ENCODE measurements at regions not wholly inside any gene's neighbourhood (a gene's known extent, or its start where the extent isn't known, plus 50 kb on each side); places are given as distances from the start of the nearest gene placed in this dataset.

- Histone ChIP-seq H3K9me3 (no peaks in the 10 kb centered on the region), H3K27me3 (no peaks in the 10 kb centered on the region), H3K4me3 (no peak overlapping the region), H3K4me1 (no peaks in the 10 kb centered on the region), H3K27ac (no peak overlapping the region), H3K36me3 (no peaks in the 10 kb centered on the region)
- DNase-seq (ENCODE audit: low spot score in 2 of 2): no peak
- no peak for TF ChIP-seq EP300 (IDR thresholded peaks at IDR 0.05)
- TF ChIP-seq POLR2AphosphoS5 (IDR thresholded peaks at IDR 0.05): no peak
- TF ChIP-seq CTCF (IDR thresholded peaks at IDR 0.05): no peak
- no peak for TF ChIP-seq POLR2A (IDR thresholded peaks at IDR 0.05)
- WGBS: 95% methylated on average over 1 of the region's 1 CpG
These were observed 131.2 kb upstream of the CYP1B1 start for GRCh38 chr2:38207168-38207567.

GRCh38 chr2:38203446-38203810 lies 127.5 kb upstream of the CYP1B1 start:
- H3K36me3 ChIP-seq: no peaks in the 10 kb centered on the region
- 86% methylated on average over 9 of the region's 9 CpGs for WGBS
- H3K27ac ChIP-seq: no peak overlapping the region
- H3K4me1 ChIP-seq: no peaks in the 10 kb centered on the region
- H3K4me3 ChIP-seq: no peak overlapping the region
- DNase-seq (ENCODE audit: low spot score in 2 of 2): no peak
- H3K9me3 ChIP-seq: no peaks in the 10 kb centered on the region
- no peaks in the 10 kb centered on the region for H3K27me3 ChIP-seq
- no peak for TF ChIP-seq EP300 (IDR thresholded peaks at IDR 0.05)
- no peak for TF ChIP-seq CTCF (IDR thresholded peaks at IDR 0.05)
- no peak for TF ChIP-seq POLR2A (IDR thresholded peaks at IDR 0.05)
- TF ChIP-seq POLR2AphosphoS5 (IDR thresholded peaks at IDR 0.05): no peak

GRCh38 chr2:38202713-38203445 lies 126.9 kb upstream of the CYP1B1 start:
- WGBS: 93% methylated on average over 14 of the region's 14 CpGs
- TF ChIP-seq POLR2AphosphoS5 (IDR thresholded peaks at IDR 0.05) (no peak), POLR2A (IDR thresholded peaks at IDR 0.05) (no peak), EP300 (IDR thresholded peaks at IDR 0.05) (no peak), CTCF (IDR thresholded peaks at IDR 0.05) (no peak)
- H3K4me3 ChIP-seq: no peak overlapping the region

GRCh38 chr2:38201784-38202183 lies 125.8 kb upstream of the CYP1B1 start:
- no peak for DNase-seq (ENCODE audit: low spot score in 2 of 2)
- no peak overlapping the region for H3K27ac ChIP-seq
- H3K4me1 ChIP-seq: no peaks in the 10 kb centered on the region
- TF ChIP-seq POLR2AphosphoS5 (IDR thresholded peaks at IDR 0.05): no peak
- no peak for TF ChIP-seq POLR2A (IDR thresholded peaks at IDR 0.05)
- no peak for TF ChIP-seq CTCF (IDR thresholded peaks at IDR 0.05)
- TF ChIP-seq EP300 (IDR thresholded peaks at IDR 0.05): no peak
- no peaks in the 10 kb centered on the region for H3K27me3 ChIP-seq
- H3K4me3 ChIP-seq: no peak overlapping the region
- H3K36me3 ChIP-seq: no peaks in the 10 kb centered on the region
- no peaks in the 10 kb centered on the region for H3K9me3 ChIP-seq

More at GRCh38 chr2:38202713-38203445, 126.9 kb upstream of the CYP1B1 start:
- Histone ChIP-seq H3K36me3 (no peaks in the 10 kb centered on the region), H3K27me3 (no peaks in the 10 kb centered on the region), H3K27ac (no peak overlapping the region), H3K9me3 (no peaks in the 10 kb centered on the region), H3K4me1 (no peaks in the 10 kb centered on the region)
- DNase-seq (ENCODE audit: low spot score in 2 of 2): no peak

GRCh38 chr2:38200598-38200997 lies 124.6 kb upstream of the CYP1B1 start:
- H3K4me3 ChIP-seq: no peak overlapping the region
- no peaks in the 10 kb centered on the region for H3K36me3 ChIP-seq
- no peaks in the 10 kb centered on the region for H3K9me3 ChIP-seq
- no peak for DNase-seq (ENCODE audit: low spot score in 2 of 2)
- 75% methylated on average over 3 of the region's 3 CpGs for WGBS
- no peak for TF ChIP-seq POLR2A (IDR thresholded peaks at IDR 0.05)
- H3K27ac ChIP-seq: no peak overlapping the region
- H3K4me1 ChIP-seq: no peaks in the 10 kb centered on the region
- no peaks in the 10 kb centered on the region for H3K27me3 ChIP-seq

GRCh38 chr2:38199127-38199526 lies 123.2 kb upstream of the CYP1B1 start:
- Histone ChIP-seq H3K4me1 (no peaks in the 10 kb centered on the region), H3K4me3 (no peak overlapping the region), H3K27ac (no peak overlapping the region), H3K9me3 (no peaks in the 10 kb centered on the region), H3K36me3 (no peaks in the 10 kb centered on the region), H3K27me3 (no peaks in the 10 kb centered on the region)
- WGBS: 70% methylated on average over 1 of the region's 1 CpG
- DNase-seq (ENCODE audit: low spot score in 2 of 2): no peak
- TF ChIP-seq EP300 (IDR thresholded peaks at IDR 0.05): no peak
- TF ChIP-seq CTCF (IDR thresholded peaks at IDR 0.05): no peak
- TF ChIP-seq POLR2A (IDR thresholded peaks at IDR 0.05): no peak
- no peak for TF ChIP-seq POLR2AphosphoS5 (IDR thresholded peaks at IDR 0.05)

All from suprapubic skin (tissue), 4 donors.